Hematopoietic multipotent progenitor cell treated with erythropoietin and hydrocortisone succinate and interleukin-3 and kit ligand, for 4 days (in vitro differentiated cells): ENCODE measurements at regions not wholly inside any gene's neighbourhood (a gene's known extent, or its start where the extent isn't known, plus 50 kb on each side); places are given as distances from the start of the nearest gene placed in this dataset.
A peak's percentile ranks its signal among the peaks of the same experiment; 100 is the strongest.
"Not testable (repeated sequence)": the region's sequence is repeated elsewhere in the genome, so short reads cannot be mapped to it uniquely, and the experiment has no call there.

Experiments
- DNase-seq: peaks from one replicate; pipeline ENCODE4 v3.0.0-alpha.2; 2015

GRCh38 chr12:78530100-78530765, 334.3 kb upstream of the SYT1 start:
- no peak for DNase-seq

- DNase-seq = no peak
Measured at GRCh38 chr12:78531831-78532458, 332.6 kb upstream of the SYT1 start.

- DNase-seq = no peak
Measured at GRCh38 chr12:78534311-78534710, 330.3 kb upstream of the SYT1 start.

GRCh38 chr12:78540606-78541336, 323.8 kb upstream of the SYT1 start:
- DNase-seq = no peak

- no peak for DNase-seq
Measured at GRCh38 chr12:78550831-78551230, 313.7 kb upstream of the SYT1 start.

GRCh38 chr12:78555802-78556201, 308.8 kb upstream of the SYT1 start:
- no peak for DNase-seq

GRCh38 chr12:78556651-78557050, 307.9 kb upstream of the SYT1 start:
- no peak for DNase-seq

GRCh38 chr12:78559416-78559815, 305.2 kb upstream of the SYT1 start:
- no peak for DNase-seq

GRCh38 chr12:78559886-78560285, 304.7 kb upstream of the SYT1 start:
- DNase-seq = no peak

GRCh38 chr12:78560633-78561032, 303.9 kb upstream of the SYT1 start:
- DNase-seq = no peak

GRCh38 chr12:78562368-78563205, 302.0 kb upstream of the SYT1 start:
- peak; percentile 7 for DNase-seq

- DNase-seq = no peak
Measured at GRCh38 chr12:78563826-78564225, 300.7 kb upstream of the SYT1 start.

- no peak for DNase-seq
Measured at GRCh38 chr12:78566456-78566855, 298.1 kb upstream of the SYT1 start.

- DNase-seq = no peak
Measured at GRCh38 chr12:78568321-78569020, 296.1 kb upstream of the SYT1 start.

GRCh38 chr12:78571953-78572352, 292.6 kb upstream of the SYT1 start:
- DNase-seq = no peak

GRCh38 chr12:78575208-78575607, 289.4 kb upstream of the SYT1 start:
- DNase-seq = not testable (repeated sequence)

GRCh38 chr12:78579846-78580245, 284.7 kb upstream of the SYT1 start:
- no peak for DNase-seq

GRCh38 chr12:78580296-78580695, 284.3 kb upstream of the SYT1 start:
- DNase-seq = no peak

GRCh38 chr12:78584695-78585094, 279.9 kb upstream of the SYT1 start:
- peak; percentile 14 for DNase-seq

- no peak for DNase-seq
Measured at GRCh38 chr12:78585132-78585531, 279.4 kb upstream of the SYT1 start.

- DNase-seq = no peak
Measured at GRCh38 chr12:78586790-78587189, 277.8 kb upstream of the SYT1 start.

GRCh38 chr12:78599366-78599765, 265.2 kb upstream of the SYT1 start:
- DNase-seq = no peak

GRCh38 chr12:78600541-78600940, 264.0 kb upstream of the SYT1 start:
- no peak for DNase-seq
